NCI-H128 (cell line): ENCODE measurements at regions not wholly inside any gene's neighbourhood (a gene's known extent, or its start where the extent isn't known, plus 50 kb on each side); places are given as distances from the start of the nearest gene placed in this dataset.
A peak's percentile ranks its signal among the peaks of the same experiment; 100 is the strongest.

Source experiments
- DNase-seq: peaks from one replicate; lab custom pipeline; 2025; ENCODE audit not compliant: unreplicated experiment; lab: John Stamatoyannopoulos, UW

DNA sequence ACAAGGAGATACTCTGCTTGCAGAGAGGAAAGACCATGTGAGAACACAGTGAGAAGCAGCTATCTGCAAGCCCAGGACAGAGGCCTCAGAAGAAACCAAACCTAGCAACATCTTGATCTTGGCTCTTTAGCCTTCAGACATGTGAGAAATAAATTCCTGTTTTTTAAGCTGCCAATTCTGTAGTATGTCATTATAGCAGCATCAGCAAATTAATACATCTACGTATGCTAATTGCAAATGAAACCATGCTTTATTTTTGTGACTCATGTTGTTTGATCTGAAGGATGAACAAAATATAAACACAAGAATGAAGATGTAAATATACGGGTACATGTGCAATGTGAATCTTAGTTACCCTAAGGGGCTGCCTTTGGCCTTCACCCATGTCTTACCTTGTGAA lies 714.4 kb upstream of the ARPP21 start:
- DNase-seq: no peak

GRCh38 chr3:34925851-34926250 lies 713.5 kb upstream of the ARPP21 start:
- no peak for DNase-seq

DNA sequence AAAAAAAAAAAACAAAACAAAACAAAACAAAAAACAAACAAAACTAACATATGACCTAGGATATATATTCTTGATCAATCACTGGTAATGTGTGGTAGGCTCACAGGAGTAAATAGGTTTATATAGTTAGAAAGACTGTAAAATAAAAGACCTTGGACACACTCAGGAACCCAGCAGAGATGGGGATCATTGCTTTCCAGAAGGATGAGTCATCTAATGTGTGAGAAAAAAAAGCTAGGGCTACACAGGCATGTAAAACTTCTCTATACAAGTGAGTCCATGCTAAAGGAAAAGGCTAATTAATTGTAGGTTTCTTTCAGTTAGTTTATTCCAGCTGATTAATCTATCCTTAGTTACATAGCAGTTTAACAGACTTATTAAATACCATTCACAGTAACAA lies 710.3 kb upstream of the ARPP21 start:
- DNase-seq: no peak

DNA sequence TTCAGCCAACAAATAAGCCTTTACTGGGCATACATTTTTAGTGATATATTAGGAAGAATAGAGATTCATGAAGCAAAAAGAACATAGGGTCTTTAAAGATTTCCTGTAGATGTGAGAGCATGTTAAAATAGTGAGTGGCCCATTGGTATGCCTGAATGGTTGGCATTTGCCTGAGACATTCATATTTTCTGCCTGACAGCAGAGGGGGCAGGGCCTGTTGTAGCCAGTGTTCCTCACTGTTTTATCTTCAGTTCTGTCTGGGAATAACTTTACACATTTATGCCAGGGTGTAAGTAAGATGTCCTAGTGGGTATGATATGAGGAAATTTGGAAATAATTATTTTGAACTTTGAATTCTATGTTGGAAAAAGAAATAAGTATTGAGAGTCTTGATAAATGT lies 704.7 kb upstream of the ARPP21 start:
- DNase-seq: no peak

DNA sequence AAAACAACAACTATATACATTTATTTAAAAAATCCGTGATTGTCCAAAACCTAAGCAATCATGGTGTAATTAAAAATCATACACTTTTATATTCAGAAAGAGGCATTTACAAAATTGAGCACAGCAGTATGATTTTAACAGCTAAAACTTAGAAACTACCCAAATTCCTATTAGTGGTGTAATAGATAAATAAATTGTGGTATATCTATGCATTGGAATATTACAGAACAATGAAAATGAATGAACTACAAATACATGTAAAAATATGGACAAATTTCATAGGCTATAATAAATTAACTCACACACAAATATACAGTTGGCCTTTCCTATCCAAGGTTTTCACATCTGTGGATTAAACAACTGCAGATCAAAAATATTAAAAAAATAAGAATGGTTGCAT lies 700.5 kb upstream of the ARPP21 start:
- DNase-seq: no peak

GRCh38 chr3:34942256-34942655 lies 697.1 kb upstream of the ARPP21 start:
- no peak for DNase-seq

DNA sequence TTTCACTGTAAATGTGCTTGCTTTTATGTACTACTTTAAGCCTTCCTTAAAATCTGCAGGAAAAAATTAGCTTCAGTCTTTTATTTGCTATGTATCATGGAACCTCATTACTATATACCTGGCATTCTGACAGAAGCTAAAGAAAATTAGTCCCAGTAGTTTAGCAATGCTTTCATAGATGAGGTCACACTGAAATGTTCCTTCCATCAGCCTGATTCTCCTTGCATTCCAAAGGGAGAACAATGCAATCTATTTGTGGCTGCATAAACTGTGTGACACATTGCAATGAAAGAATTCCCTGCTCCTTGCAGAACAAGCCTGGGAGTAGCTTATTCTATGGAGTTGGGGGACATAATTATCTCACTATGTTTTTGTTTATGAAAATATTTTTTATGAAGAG lies 691.5 kb upstream of the ARPP21 start:
- no peak for DNase-seq

GRCh38 chr3:34948517-34948916 lies 690.8 kb upstream of the ARPP21 start:
- DNase-seq: no peak

GRCh38 chr3:34955680-34956079 lies 683.6 kb upstream of the ARPP21 start:
- DNase-seq: peak; percentile 7

- no peak for DNase-seq
These were observed 682.8 kb upstream of the ARPP21 start for GRCh38 chr3:34956511-34956910.

GRCh38 chr3:34957677-34958076 lies 681.6 kb upstream of the ARPP21 start:
- DNase-seq: no peak

- DNase-seq: no peak
These were observed 669.8 kb upstream of the ARPP21 start for GRCh38 chr3:34969513-34969912.

- no peak for DNase-seq
These were observed 666.8 kb upstream of the ARPP21 start for GRCh38 chr3:34972481-34972880.

GRCh38 chr3:34973586-34973985 lies 665.7 kb upstream of the ARPP21 start:
- DNase-seq: no peak

DNA sequence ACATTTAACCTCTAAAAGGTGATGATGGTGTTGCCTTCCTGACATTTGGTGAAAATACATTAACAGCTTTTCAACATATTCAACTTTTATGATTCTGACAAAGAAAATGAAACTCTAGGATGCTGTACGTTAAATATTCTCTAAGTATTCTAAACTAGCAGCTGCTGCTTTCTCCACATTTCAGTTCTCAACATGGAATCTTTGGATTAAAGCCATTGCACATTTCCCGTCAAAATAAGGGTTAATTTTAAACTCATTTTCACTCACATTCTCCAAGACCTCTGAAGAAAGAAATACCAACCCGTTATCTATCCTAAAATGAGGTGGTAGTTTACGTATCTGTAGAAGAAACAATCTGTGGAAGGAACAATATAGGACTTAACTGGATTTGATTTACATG lies 655.7 kb upstream of the ARPP21 start:
- no peak for DNase-seq

DNA sequence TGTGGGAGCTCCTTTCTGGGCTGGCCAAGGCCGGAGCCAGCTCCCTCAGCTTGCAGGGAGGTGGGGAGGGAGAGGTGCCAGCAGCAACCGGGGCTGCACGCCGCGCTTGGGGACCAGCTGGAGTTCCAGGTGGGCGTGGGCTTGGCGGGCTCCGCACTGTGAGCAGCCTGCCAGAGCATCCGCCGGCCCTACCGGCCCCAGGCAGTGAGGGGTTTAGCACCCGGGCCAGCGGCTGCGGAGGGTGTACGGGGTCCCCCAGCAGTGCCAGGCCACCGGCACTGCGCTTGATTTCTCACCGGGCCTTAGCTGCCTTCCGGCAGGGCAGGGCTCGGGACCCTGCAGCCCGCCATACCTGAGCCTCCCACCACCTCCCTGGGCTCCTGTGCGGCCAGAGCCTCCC lies 651.0 kb upstream of the ARPP21 start:
- no peak for DNase-seq

- DNase-seq: no peak
These were observed 643.4 kb upstream of the ARPP21 start for GRCh38 chr3:34995796-34996430.

GRCh38 chr3:34998902-34999301 lies 640.4 kb upstream of the ARPP21 start:
- no peak for DNase-seq

DNA sequence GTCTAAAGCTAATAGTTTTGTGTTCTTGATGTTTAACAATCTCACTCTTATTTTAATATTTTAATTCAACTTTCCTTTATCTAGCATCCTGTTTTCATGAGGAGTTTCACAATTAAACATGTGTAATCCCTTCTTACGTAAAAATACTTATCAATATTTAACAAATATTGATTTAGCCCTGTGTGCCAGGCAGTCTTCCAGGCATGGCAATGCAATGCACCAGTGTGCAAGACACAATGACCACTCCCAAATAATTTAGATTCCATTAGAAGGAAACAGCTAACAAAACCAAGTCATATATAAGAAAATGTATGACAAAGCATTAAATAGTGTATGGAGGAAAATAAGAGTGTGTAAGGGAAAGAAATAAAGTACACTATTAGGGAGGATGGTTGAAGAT lies 627.1 kb upstream of the ARPP21 start:
- DNase-seq: no peak

DNA sequence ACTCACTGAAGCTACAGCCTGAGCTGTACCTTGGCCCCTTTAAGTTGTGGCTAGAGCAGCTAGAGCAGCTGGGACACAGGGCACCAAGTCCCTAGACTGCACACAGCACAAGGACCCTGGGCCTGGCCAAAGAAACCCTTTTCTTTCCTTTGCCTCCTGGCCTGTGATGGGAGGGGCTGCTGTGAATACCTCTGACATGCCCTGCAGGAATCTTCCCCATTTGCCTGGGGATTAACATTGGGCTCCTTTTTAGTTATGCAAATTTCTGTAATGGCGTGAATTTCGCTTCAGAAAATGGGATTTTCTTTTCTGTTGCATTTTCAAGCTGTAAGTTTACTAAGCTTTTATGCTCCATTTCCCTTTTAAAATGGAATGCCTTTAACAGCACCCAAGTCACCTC lies 611.2 kb upstream of the ARPP21 start:
- no peak for DNase-seq

DNA sequence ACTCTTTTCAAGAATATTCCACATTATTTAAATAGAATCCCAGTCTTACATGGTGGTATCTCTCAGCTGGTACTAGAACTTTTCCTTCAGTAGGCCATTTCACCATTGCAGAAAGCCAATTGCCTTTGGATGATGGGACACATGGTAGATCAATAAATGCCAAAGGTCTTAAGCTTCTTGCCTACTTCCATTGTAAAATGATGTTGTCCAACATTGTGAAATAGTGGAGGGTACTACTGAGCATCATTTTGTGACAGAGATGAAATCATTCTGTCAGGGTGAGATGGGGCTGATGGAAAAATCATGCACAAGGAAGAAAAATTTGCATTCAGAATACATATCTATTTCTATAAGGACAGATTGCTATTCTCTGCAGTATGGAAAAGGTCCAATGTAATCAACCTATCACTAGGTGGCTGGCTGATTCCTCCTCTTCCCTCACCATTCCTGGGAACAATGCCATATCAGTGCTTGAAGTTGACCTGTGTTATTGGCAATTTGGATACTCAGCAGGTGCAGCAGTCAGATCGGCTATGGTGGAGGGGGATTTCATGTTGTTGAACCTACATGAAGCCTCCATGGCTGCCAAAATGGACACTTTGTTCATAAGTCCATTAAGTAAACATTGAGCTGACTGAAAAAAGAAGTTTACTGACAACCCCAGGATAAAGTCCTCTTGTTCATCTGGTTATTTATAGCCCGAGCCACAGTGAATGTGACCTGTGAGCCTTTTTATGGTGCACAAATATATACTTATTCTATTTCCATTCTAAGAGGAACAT lies 596.9 kb upstream of the ARPP21 start:
- DNase-seq: no peak

DNA sequence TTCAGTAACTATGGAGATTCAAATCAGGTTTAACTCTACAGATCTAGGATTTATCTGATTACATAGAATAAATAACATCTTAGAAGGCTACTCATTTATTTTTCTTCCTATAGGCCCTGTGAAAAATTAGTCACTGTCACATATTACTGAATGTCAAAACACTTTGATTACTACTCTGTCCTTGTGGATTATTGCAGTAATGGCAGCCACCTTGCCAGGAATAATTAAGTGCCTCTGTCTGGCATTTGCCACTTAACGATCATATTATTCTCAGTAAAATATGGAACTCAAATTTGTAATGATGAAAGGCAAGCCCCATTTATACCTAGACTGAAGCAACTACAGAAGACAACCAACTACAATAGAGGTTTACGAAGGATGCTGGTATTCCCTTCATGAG lies 596.3 kb upstream of the ARPP21 start:
- no peak for DNase-seq

DNA sequence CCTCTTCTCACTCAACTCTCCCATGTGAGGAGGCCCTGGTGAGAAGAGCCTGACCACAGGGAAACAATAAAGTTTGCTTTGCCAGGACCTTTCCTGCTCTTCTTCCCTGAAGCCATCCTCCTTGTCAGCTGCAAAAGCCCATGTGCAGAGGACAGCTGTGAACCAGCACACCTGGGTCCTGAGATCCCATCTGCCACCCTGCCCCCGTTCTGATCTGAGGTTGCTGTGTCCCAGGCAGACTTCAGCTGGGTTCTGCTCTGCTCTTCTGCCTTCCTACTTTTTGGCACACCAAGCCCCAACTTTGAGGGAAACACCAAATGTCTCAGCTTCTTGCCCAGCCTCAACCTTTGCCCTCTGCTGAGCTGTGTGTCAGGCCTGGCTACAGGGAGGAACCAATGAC lies 595.1 kb upstream of the ARPP21 start:
- DNase-seq: no peak
